ENCODE measurements at regions not wholly inside any gene's neighbourhood (a gene's known extent, or its start where the extent isn't known, plus 50 kb on each side); places are given as distances from the start of the nearest gene placed in this dataset.

- H3K27me3 ChIP-seq (ENCODE audit: insufficient read depth, low read depth, low read length), result no peaks in the 10 kb centered on the region
- no peak overlapping the region for H3K4me2 ChIP-seq (ENCODE audit: low read length)
- no peaks in the 10 kb centered on the region for H3K9me2 ChIP-seq (ENCODE audit: insufficient read depth, low read length)
- no peaks in the 10 kb centered on the region for H3F3A ChIP-seq (ENCODE audit: insufficient read depth, low read length, poor library complexity, severe bottlenecking)
- no peaks in the 10 kb centered on the region for H3K9me3 ChIP-seq (ENCODE audit: low read length)
- no peak overlapping the region for H3K27ac ChIP-seq (ENCODE audit: low read length)
- no peaks in the 10 kb centered on the region for H4K20me1 ChIP-seq (ENCODE audit: insufficient read depth)
- no peak overlapping the region for H2AFZ ChIP-seq (ENCODE audit: low read depth, low read length)
- H3K36me3 ChIP-seq (ENCODE audit: insufficient read depth, low read length), result no peaks in the 10 kb centered on the region
- H3K79me2 ChIP-seq (replicated peaks; ENCODE audit: insufficient read depth, low read length), result no peaks in the 10 kb centered on the region
- no peak overlapping the region for H3K4me3 ChIP-seq (ENCODE audit: low read length)
- TF ChIP-seq POLR2AphosphoS5 (IDR thresholded peaks at IDR 0.05) (no peak), REST (IDR thresholded peaks at IDR 0.05; ENCODE audit: borderline replicate concordance) (no peak), SMC3 (conservative IDR thresholded peaks at IDR 0.05; ENCODE audit: poor library complexity) (no peak), RAD21 (conservative IDR thresholded peaks at IDR 0.05) (no peak), EZH2 (IDR thresholded peaks at IDR 0.05; ENCODE audit: borderline replicate concordance, insufficient read depth, low read length, poor library complexity, severe bottlenecking) (no peak), CTCF (IDR thresholded peaks at IDR 0.05; ENCODE audit: poor library complexity, severe bottlenecking) (no peak), TAF1 (IDR thresholded peaks at IDR 0.05; ENCODE audit: low read depth) (no peak), EP300 (conservative IDR thresholded peaks at IDR 0.05; ENCODE audit: poor library complexity, severe bottlenecking) (no peak), MXI1 (conservative IDR thresholded peaks at IDR 0.05; ENCODE audit: poor library complexity, severe bottlenecking) (no peak)
- H3K9ac ChIP-seq (ENCODE audit: low read length), result no peak overlapping the region
Observed at GRCh38 chr5:34507933-34508332, 148.2 kb upstream of the RAI14 start.

GRCh38 chr5:34509392-34509791 lies 146.7 kb upstream of the RAI14 start:
- no peak overlapping the region for H3K9ac ChIP-seq (ENCODE audit: low read length)
- no peaks in the 10 kb centered on the region for H3K36me3 ChIP-seq (ENCODE audit: insufficient read depth, low read length)
- H3K27ac ChIP-seq (ENCODE audit: low read length), result no peak overlapping the region
- TF ChIP-seq TAF1 (IDR thresholded peaks at IDR 0.05; ENCODE audit: low read depth) (no peak), REST (IDR thresholded peaks at IDR 0.05; ENCODE audit: borderline replicate concordance) (no peak), MXI1 (conservative IDR thresholded peaks at IDR 0.05; ENCODE audit: poor library complexity, severe bottlenecking) (no peak), POLR2AphosphoS5 (IDR thresholded peaks at IDR 0.05) (no peak), RAD21 (conservative IDR thresholded peaks at IDR 0.05) (no peak), EZH2 (IDR thresholded peaks at IDR 0.05; ENCODE audit: borderline replicate concordance, insufficient read depth, low read length, poor library complexity, severe bottlenecking) (no peak), CTCF (IDR thresholded peaks at IDR 0.05; ENCODE audit: poor library complexity, severe bottlenecking) (no peak), SMC3 (conservative IDR thresholded peaks at IDR 0.05; ENCODE audit: poor library complexity) (no peak), EP300 (conservative IDR thresholded peaks at IDR 0.05; ENCODE audit: poor library complexity, severe bottlenecking) (no peak)
- no peak overlapping the region for H2AFZ ChIP-seq (ENCODE audit: low read depth, low read length)
- no peaks in the 10 kb centered on the region for H3K79me2 ChIP-seq (replicated peaks; ENCODE audit: insufficient read depth, low read length)
- no peaks in the 10 kb centered on the region for H3K9me2 ChIP-seq (ENCODE audit: insufficient read depth, low read length)
- no peaks in the 10 kb centered on the region for H3K27me3 ChIP-seq (ENCODE audit: insufficient read depth, low read depth, low read length)
- H3F3A ChIP-seq (ENCODE audit: insufficient read depth, low read length, poor library complexity, severe bottlenecking), result no peaks in the 10 kb centered on the region
- no peaks in the 10 kb centered on the region for H4K20me1 ChIP-seq (ENCODE audit: insufficient read depth)
- no peak overlapping the region for H3K4me2 ChIP-seq (ENCODE audit: low read length)
- H3K4me3 ChIP-seq (ENCODE audit: low read length), result no peak overlapping the region
- no peaks in the 10 kb centered on the region for H3K9me3 ChIP-seq (ENCODE audit: low read length)

Measured in neural cell (in vitro differentiated cells).